ENCODE measurements at regions not wholly inside any gene's neighbourhood (a gene's known extent, or its start where the extent isn't known, plus 50 kb on each side); places are given as distances from the start of the nearest gene placed in this dataset.

DNA sequence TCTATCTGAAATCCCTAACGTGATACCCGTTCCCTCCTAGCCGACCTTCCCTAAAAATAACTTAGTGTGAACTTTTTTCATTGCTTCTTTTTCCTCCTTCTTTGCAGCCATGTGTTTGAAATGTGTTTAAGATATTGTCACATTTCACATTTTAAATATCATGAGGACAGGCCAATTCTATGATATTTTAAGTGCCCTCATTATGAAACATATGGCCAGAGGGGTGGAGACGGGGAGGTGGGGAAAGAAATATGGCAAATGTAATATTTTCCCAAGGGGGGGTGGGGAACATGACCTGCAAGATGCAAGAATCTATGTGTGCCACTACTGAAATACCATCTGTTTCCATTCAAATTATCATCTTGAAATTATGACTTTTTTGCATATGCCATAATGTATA lies 1039.2 kb downstream of the AGBL1 start:
- DNase-seq (ENCODE audit: low read depth in 2 of 2) = no peak
- Histone ChIP-seq H4K20me1 (ENCODE audit: control insufficient read depth, extremely low read depth, insufficient read depth, low read length) (no peaks in the 10 kb centered on the region), H3K79me2 (ENCODE audit: control insufficient read depth, insufficient read depth, low read length) (no peaks in the 10 kb centered on the region), H3K4me2 (ENCODE audit: extremely low read depth, insufficient read depth, low read length) (no peak overlapping the region), H3K27ac (ENCODE audit: insufficient read depth, low read length) (no peak overlapping the region), H2AFZ (ENCODE audit: low read length) (no peak overlapping the region), H3K9me3 (ENCODE audit: control insufficient read depth, insufficient read depth, low read depth, low read length) (no peaks in the 10 kb centered on the region), H3K9ac (ENCODE audit: insufficient read depth, low read length) (no peak overlapping the region), H3K4me3 (replicated peaks in 1 of 4; ENCODE audit: control extremely low read depth in 1 of 4, insufficient read depth in 1 of 4, low read depth in 3 of 4, low read length in 4 of 4) (no peak overlapping the region), H3K4me1 (ENCODE audit: control insufficient read depth, extremely low read depth, insufficient read depth, low read length) (no peaks in the 10 kb centered on the region), H3K27me3 (ENCODE audit: control insufficient read depth, insufficient read depth, low read length) (no peaks in the 10 kb centered on the region), H3K36me3 (ENCODE audit: control insufficient read depth, insufficient read depth, low read length) (no peaks in the 10 kb centered on the region)
- TF ChIP-seq, protein P1, sequence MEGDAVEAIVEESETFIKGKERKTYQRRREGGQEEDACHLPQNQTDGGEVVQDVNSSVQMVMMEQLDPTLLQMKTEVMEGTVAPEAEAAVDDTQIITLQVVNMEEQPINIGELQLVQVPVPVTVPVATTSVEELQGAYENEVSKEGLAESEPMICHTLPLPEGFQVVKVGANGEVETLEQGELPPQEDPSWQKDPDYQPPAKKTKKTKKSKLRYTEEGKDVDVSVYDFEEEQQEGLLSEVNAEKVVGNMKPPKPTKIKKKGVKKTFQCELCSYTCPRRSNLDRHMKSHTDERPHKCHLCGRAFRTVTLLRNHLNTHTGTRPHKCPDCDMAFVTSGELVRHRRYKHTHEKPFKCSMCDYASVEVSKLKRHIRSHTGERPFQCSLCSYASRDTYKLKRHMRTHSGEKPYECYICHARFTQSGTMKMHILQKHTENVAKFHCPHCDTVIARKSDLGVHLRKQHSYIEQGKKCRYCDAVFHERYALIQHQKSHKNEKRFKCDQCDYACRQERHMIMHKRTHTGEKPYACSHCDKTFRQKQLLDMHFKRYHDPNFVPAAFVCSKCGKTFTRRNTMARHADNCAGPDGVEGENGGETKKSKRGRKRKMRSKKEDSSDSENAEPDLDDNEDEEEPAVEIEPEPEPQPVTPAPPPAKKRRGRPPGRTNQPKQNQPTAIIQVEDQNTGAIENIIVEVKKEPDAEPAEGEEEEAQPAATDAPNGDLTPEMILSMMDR (conservative IDR thresholded peaks at IDR 0.05 in 1 of 2, IDR thresholded peaks at IDR 0.05 in 1 of 2; ENCODE audit: low read depth in 1 of 2, low read length in 2 of 2) = no peak
- no peak for TF ChIP-seq EZH2 (IDR thresholded peaks at IDR 0.05; ENCODE audit: low read length, missing control alignments)

DNA sequence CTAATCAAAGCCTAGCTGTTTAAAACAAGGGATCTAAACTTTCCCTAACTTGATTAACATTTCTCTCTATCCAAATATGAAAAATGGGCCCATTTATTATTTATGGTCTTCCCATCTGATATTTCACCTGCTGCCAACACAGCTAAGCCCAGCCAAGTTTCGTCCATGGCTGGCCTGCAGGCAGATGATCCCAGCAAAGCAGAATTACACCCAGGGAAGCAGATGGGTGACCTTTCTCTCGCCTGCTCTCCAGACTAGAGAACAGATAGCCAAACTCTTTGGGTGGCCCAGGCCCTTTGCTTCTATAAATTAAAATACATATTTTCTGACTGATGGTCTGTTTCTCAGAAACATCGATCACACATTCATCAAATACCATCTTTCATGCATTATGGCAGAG lies 1038.8 kb downstream of the AGBL1 start:
- H3K4me3 ChIP-seq (replicated peaks in 1 of 4; ENCODE audit: control extremely low read depth in 1 of 4, insufficient read depth in 1 of 4, low read depth in 3 of 4, low read length in 4 of 4) = no peak overlapping the region
- H3K27ac ChIP-seq (ENCODE audit: insufficient read depth, low read length) = no peak overlapping the region
- no peaks in the 10 kb centered on the region for H3K36me3 ChIP-seq (ENCODE audit: control insufficient read depth, insufficient read depth, low read length)
- H3K27me3 ChIP-seq (ENCODE audit: control insufficient read depth, insufficient read depth, low read length) = no peaks in the 10 kb centered on the region
- no peak overlapping the region for H3K9ac ChIP-seq (ENCODE audit: insufficient read depth, low read length)
- no peak overlapping the region for H3K4me2 ChIP-seq (ENCODE audit: extremely low read depth, insufficient read depth, low read length)
- no peak overlapping the region for H2AFZ ChIP-seq (ENCODE audit: low read length)
- TF ChIP-seq, protein P1 (conservative IDR thresholded peaks at IDR 0.05 in 1 of 2, IDR thresholded peaks at IDR 0.05 in 1 of 2; ENCODE audit: low read depth in 1 of 2, low read length in 2 of 2) = no peak
- no peak for TF ChIP-seq EZH2 (IDR thresholded peaks at IDR 0.05; ENCODE audit: low read length, missing control alignments)
- peak in 1 of 2 donors; percentile 16 for DNase-seq (ENCODE audit: low read depth in 2 of 2)
- no peaks in the 10 kb centered on the region for H3K9me3 ChIP-seq (ENCODE audit: control insufficient read depth, insufficient read depth, low read depth, low read length)
- H3K79me2 ChIP-seq (ENCODE audit: control insufficient read depth, insufficient read depth, low read length) = no peaks in the 10 kb centered on the region
- H3K4me1 ChIP-seq (ENCODE audit: control insufficient read depth, extremely low read depth, insufficient read depth, low read length) = no peaks in the 10 kb centered on the region
- no peaks in the 10 kb centered on the region for H4K20me1 ChIP-seq (ENCODE audit: control insufficient read depth, extremely low read depth, insufficient read depth, low read length)

DNA sequence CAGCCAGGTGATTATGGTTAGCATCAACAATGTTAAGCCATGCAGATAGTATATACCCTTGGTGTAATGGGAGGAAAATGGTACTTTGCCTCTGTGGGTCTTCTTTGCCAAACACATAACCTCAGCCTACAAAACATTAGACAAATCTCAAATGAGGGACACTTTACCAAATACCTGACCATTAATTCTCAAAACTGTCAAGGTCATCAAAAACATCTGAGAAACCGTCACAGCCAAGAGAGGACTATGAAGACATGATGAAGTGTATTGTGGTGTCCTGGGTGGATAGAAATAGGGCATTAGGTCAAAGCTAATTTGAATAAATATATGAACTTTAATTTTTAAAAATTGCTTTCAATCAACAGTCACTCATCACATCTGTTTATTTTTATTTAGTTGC lies 1036.1 kb downstream of the AGBL1 start:
- no peaks in the 10 kb centered on the region for H3K36me3 ChIP-seq (ENCODE audit: control insufficient read depth, insufficient read depth, low read length)
- no peak overlapping the region for H2AFZ ChIP-seq (ENCODE audit: low read length)
- H3K27me3 ChIP-seq (ENCODE audit: control insufficient read depth, insufficient read depth, low read length) = no peaks in the 10 kb centered on the region
- no peak for TF ChIP-seq EZH2 (IDR thresholded peaks at IDR 0.05; ENCODE audit: low read length, missing control alignments)
- TF ChIP-seq, protein P1 (conservative IDR thresholded peaks at IDR 0.05 in 1 of 2, IDR thresholded peaks at IDR 0.05 in 1 of 2; ENCODE audit: low read depth in 1 of 2, low read length in 2 of 2) = no peak
- no peak overlapping the region for H3K27ac ChIP-seq (ENCODE audit: insufficient read depth, low read length)
- no peaks in the 10 kb centered on the region for H3K4me1 ChIP-seq (ENCODE audit: control insufficient read depth, extremely low read depth, insufficient read depth, low read length)
- H3K79me2 ChIP-seq (ENCODE audit: control insufficient read depth, insufficient read depth, low read length) = no peaks in the 10 kb centered on the region
- H4K20me1 ChIP-seq (ENCODE audit: control insufficient read depth, extremely low read depth, insufficient read depth, low read length) = no peaks in the 10 kb centered on the region
- DNase-seq (ENCODE audit: low read depth in 2 of 2) = no peak
- no peak overlapping the region for H3K4me3 ChIP-seq (replicated peaks in 1 of 4; ENCODE audit: control extremely low read depth in 1 of 4, insufficient read depth in 1 of 4, low read depth in 3 of 4, low read length in 4 of 4)
- no peak overlapping the region for H3K4me2 ChIP-seq (ENCODE audit: extremely low read depth, insufficient read depth, low read length)
- no peaks in the 10 kb centered on the region for H3K9me3 ChIP-seq (ENCODE audit: control insufficient read depth, insufficient read depth, low read depth, low read length)
- H3K9ac ChIP-seq (ENCODE audit: insufficient read depth, low read length) = no peak overlapping the region
